Loucy (cell line): ENCODE measurements at regions not wholly inside any gene's neighbourhood (a gene's known extent, or its start where the extent isn't known, plus 50 kb on each side); places are given as distances from the start of the nearest gene placed in this dataset.

Source experiments
- H2AFZ ChIP-seq: fragments of 200-600 bp; sonication (generic); 2 replicates; pipeline ENCODE4 v1.6.0; 2016; ENCODE audit warnings: antibody characterized with exemption, mild to moderate bottlenecking, low read length, moderate library complexity
- H3F3A ChIP-seq: fragments of 200-600 bp; 2 replicates; pipeline ENCODE4 v1.6.0; 2016; ENCODE audit warnings: antibody characterized with exemption, low read depth, mild to moderate bottlenecking
- H3K27me3 ChIP-seq: fragments of 200-600 bp; sonication (generic); 2 replicates; pipeline ENCODE4 v1.6.1; 2014; ENCODE audit warnings: low read length, mild to moderate bottlenecking; ENCODE audit not compliant: insufficient read depth, poor library complexity, severe bottlenecking
- H3K36me3 ChIP-seq: fragments of 200-600 bp; sonication (generic); 2 replicates; pipeline ENCODE4 v1.6.1; 2016; ENCODE audit warnings: low read length; ENCODE audit not compliant: insufficient read depth
- H3K4me1 ChIP-seq: fragments of 200-600 bp; sonication (generic); 2 replicates; pipeline ENCODE4 v1.5.1; 2014; ENCODE audit warnings: low read length, mild to moderate bottlenecking; ENCODE audit not compliant: insufficient read depth, poor library complexity, severe bottlenecking
- H3K4me2 ChIP-seq: fragments of 200-600 bp; sonication (generic); 2 replicates; pipeline ENCODE4 v1.6.0; 2014; ENCODE audit warnings: antibody characterized with exemption, low read length, low read depth, mild to moderate bottlenecking; ENCODE audit not compliant: poor library complexity, severe bottlenecking
- H3K4me3 ChIP-seq: fragments of 200-600 bp; sonication (generic); 2 replicates; pipeline ENCODE4 v1.5.1; 2014; ENCODE audit warnings: low read length, mild to moderate bottlenecking, mixed read lengths; ENCODE audit not compliant: poor library complexity, severe bottlenecking
- H3K79me2 ChIP-seq: fragments of 200-600 bp; sonication (generic); 2 replicates; pipeline ENCODE4 v1.6.1; 2014; ENCODE audit warnings: low read length; ENCODE audit not compliant: insufficient read depth
- H3K9ac ChIP-seq: fragments of 200-600 bp; sonication (generic); 2 replicates; pipeline ENCODE4 v1.6.0; 2014; ENCODE audit warnings: mild to moderate bottlenecking, low read depth, low read length, moderate library complexity; ENCODE audit not compliant: poor library complexity, severe bottlenecking
- H3K9me2 ChIP-seq: fragments of 200-600 bp; sonication (generic); replicated peaks from 2 replicates; pipeline ENCODE4 v1.6.1; 2016; ENCODE audit warnings: low read depth, low read length, mixed read lengths
- H3K9me3 ChIP-seq: fragments of 200-600 bp; sonication (generic); 2 replicates; pipeline ENCODE4 v1.6.1; 2014; ENCODE audit warnings: mild to moderate bottlenecking, antibody characterized with exemption, low read length, low read depth; ENCODE audit not compliant: insufficient read depth
- H4K20me1 ChIP-seq: fragments of 200-600 bp; sonication (generic); 2 replicates; pipeline ENCODE4 v1.6.0; 2014; ENCODE audit warnings: antibody characterized with exemption, low read length, mild to moderate bottlenecking; ENCODE audit not compliant: insufficient read depth, poor library complexity, severe bottlenecking
- CTCF ChIP-seq: fragments of 200-600 bp; sonication (generic); conservative IDR thresholded peaks from 2 replicates; pipeline ENCODE4 v1.5.1; 2014; ENCODE audit warnings: mild to moderate bottlenecking, antibody characterized with exemption, low read length
- EZH2phosphoT487 ChIP-seq: fragments of 200-600 bp; IDR thresholded peaks from 2 replicates; pipeline ENCODE4 v1.6.1; 2018; ENCODE audit warnings: antibody characterized with exemption, mild to moderate bottlenecking, moderate library complexity, borderline replicate concordance

DNA sequence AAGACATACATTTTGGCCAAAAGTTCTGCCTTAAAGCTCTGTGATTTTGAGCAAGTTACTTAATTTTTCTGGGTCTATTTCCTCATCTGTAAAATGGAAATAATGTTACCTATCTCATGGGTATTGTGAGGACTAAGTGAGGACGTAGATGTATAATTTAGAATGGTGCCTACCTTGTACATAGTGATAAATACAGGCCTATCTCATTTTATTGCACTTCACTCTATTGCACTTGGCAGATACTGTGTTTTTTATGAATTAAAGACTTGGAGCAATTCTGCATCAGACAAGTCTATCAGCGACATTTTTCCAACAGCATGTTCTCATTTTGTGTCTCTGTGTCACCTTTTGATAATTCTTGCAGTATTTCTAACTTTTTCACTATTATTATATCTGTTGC lies 50.9 kb upstream of the RAB9B start:
- Histone ChIP-seq H3K4me1 (peaks cover 13% of the 10 kb centered on the region), H3F3A (no peaks in the 10 kb centered on the region), H3K27me3 (no peaks in the 10 kb centered on the region), H2AFZ (no peak overlapping the region), H3K4me2 (no peak overlapping the region), H3K9me2 (no peaks in the 10 kb centered on the region), H3K9ac (no peak overlapping the region), H4K20me1 (no peaks in the 10 kb centered on the region), H3K79me2 (no peaks in the 10 kb centered on the region), H3K4me3 (no peak overlapping the region), H3K9me3 (peaks cover 8% of the 10 kb centered on the region; the same call in 1 of the 2 replicates), H3K36me3 (no peaks in the 10 kb centered on the region)
- TF ChIP-seq EZH2phosphoT487 (no peak), CTCF (no peak)
